GM12872 (cell line): ENCODE measurements at regions not wholly inside any gene's neighbourhood (a gene's known extent, or its start where the extent isn't known, plus 50 kb on each side); places are given as distances from the start of the nearest gene placed in this dataset.

Experiments
- TF ChIP-seq, protein P1 (sequence below): IDR thresholded peaks from 3 replicates; pipeline ENCODE4 v1.5.1; 2011; ENCODE audit warnings: low read depth, mild to moderate bottlenecking, low read length, moderate library complexity; ENCODE audit not compliant: insufficient read depth

GRCh38 chr6:82836022-82836575, 229.5 kb downstream of the UBE3D start:
- TF ChIP-seq, protein P1, sequence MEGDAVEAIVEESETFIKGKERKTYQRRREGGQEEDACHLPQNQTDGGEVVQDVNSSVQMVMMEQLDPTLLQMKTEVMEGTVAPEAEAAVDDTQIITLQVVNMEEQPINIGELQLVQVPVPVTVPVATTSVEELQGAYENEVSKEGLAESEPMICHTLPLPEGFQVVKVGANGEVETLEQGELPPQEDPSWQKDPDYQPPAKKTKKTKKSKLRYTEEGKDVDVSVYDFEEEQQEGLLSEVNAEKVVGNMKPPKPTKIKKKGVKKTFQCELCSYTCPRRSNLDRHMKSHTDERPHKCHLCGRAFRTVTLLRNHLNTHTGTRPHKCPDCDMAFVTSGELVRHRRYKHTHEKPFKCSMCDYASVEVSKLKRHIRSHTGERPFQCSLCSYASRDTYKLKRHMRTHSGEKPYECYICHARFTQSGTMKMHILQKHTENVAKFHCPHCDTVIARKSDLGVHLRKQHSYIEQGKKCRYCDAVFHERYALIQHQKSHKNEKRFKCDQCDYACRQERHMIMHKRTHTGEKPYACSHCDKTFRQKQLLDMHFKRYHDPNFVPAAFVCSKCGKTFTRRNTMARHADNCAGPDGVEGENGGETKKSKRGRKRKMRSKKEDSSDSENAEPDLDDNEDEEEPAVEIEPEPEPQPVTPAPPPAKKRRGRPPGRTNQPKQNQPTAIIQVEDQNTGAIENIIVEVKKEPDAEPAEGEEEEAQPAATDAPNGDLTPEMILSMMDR, result no peak

- TF ChIP-seq, protein P1, result no peak
Observed at GRCh38 chr6:82840571-82840970, 225.1 kb downstream of the UBE3D start.

DNA sequence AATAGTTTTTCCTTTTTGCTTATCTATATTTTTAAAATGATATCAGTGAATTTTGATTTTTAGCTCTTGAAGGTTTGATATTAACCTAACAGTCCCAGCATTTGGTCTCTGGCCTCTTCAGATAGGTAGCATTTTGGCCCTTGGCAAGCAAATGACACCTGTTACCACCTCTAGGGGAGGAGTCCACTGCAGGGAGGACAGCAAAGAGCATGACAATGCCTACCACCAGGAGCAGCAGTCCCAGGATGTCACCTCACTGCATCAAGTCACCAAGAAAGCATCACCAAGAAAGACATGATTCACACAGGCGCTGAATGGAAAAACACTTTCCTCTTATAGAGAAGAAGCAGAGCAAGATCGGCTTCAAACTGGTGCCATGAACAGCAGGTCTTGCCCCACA, 224.3 kb downstream of the UBE3D start:
- TF ChIP-seq, protein P1, result no peak
